H1 (cell line): ENCODE measurements at regions not wholly inside any gene's neighbourhood (a gene's known extent, or its start where the extent isn't known, plus 50 kb on each side); places are given as distances from the start of the nearest gene placed in this dataset.
"Not testable (repeated sequence)": the region's sequence is repeated elsewhere in the genome, so short reads cannot be mapped to it uniquely, and the experiment has no call there.

Experiments
- CTCF ChIA-PET: fragments of 300-600 bp; sonication (Branson Sonifier 250); formaldehyde crosslinking; loops from one replicate; lab custom pipeline; 2021; ENCODE audit not compliant: partially characterized antibody; lab: Charles Lee
- POLR2A ChIA-PET: fragments of 300-600 bp; sonication (Branson Sonifier 250); formaldehyde crosslinking; loops from one replicate; lab custom pipeline; 2021; ENCODE audit warnings: inconsistent platforms; ENCODE audit not compliant: partially characterized antibody; lab: Charles Lee
- DNase-seq, 2 experiments: peaks; one replicate each; pipeline versions ENCODE4 v3.0.0 to v3.0.0-alpha.2; 2010 to 2022; ENCODE audit warnings: low spot score in 2 of 2, low read depth in 1 of 2, mixed read lengths in 1 of 2
- FAIRE-seq: peaks from 2 replicates; lab custom pipeline; 2011; peaks lifted over from hg19 to GRCh38; lab: Jason Lieb, UNC
- H2AFZ ChIP-seq: 2 replicates; pipeline ENCODE4 v1.8.1; 2012; ENCODE audit warnings: low read length, inconsistent platforms
- H2AK5ac ChIP-seq: 2 replicates; pipeline ENCODE4 v1.6.1; 2013; ENCODE audit warnings: low read depth, low read length
- H2BK120ac ChIP-seq: replicated peaks from 2 replicates; pipeline ENCODE3; 2013; ENCODE audit warnings: low read depth, low read length, inconsistent platforms
- H2BK12ac ChIP-seq: 2 replicates; pipeline ENCODE4 v1.6.1; 2013; ENCODE audit warnings: low read depth, low read length
- H2BK15ac ChIP-seq: 2 replicates; pipeline ENCODE4 v1.6.1; 2013; ENCODE audit warnings: low read length
- H2BK20ac ChIP-seq: 2 replicates; pipeline ENCODE4 v1.6.1; 2013; ENCODE audit warnings: low read length
- H2BK5ac ChIP-seq: 2 replicates; pipeline ENCODE4 v1.6.1; 2013; ENCODE audit warnings: low read depth, low read length
- H3K14ac ChIP-seq: 2 replicates; pipeline ENCODE4 v1.6.1; 2013; ENCODE audit warnings: inconsistent platforms; ENCODE audit not compliant: insufficient read length
- H3K18ac ChIP-seq: 2 replicates; pipeline ENCODE4 v1.6.1; 2013; ENCODE audit warnings: low read length; ENCODE audit errors: extremely low read depth
- H3K23ac ChIP-seq: 2 replicates; pipeline ENCODE4 v1.6.1; 2013; ENCODE audit warnings: inconsistent platforms; ENCODE audit not compliant: insufficient read length
- H3K23me2 ChIP-seq: 2 replicates; pipeline ENCODE4 v1.6.1; 2013; ENCODE audit warnings: low read depth, low read length
- H3K27ac ChIP-seq: 2 replicates; pipeline ENCODE4 v1.6.1; 2011; ENCODE audit warnings: low read depth, low read length, inconsistent platforms
- H3K27me3 ChIP-seq, 4 experiments: replicated peaks in 1 of 4; 1 replicate in 1 of 4; 2 replicates in 3 of 4; pipeline versions ENCODE4 v1.6.1 to v1.8.1; 2011 to 2013; ENCODE audit warnings: low read length in 3 of 4, mild to moderate bottlenecking in 3 of 4, inconsistent platforms in 2 of 4, mixed read lengths in 2 of 4, moderate library complexity in 1 of 4; ENCODE audit not compliant: control insufficient read depth in 3 of 4, insufficient read depth in 3 of 4; ENCODE audit errors: extremely low read depth in 1 of 4
- H3K36me3 ChIP-seq, 4 experiments: 2 replicates each; pipeline versions ENCODE4 v1.6.1 to v1.8.1; 2011 to 2013; ENCODE audit warnings: mild to moderate bottlenecking in 4 of 4, low read length in 3 of 4, moderate library complexity in 2 of 4, control low read depth in 1 of 4, inconsistent platforms in 1 of 4; ENCODE audit not compliant: insufficient read depth in 4 of 4, control insufficient read depth in 2 of 4
- H3K4ac ChIP-seq: replicated peaks from 2 replicates; pipeline ENCODE3; 2013; ENCODE audit warnings: low read length, low read depth, mixed read lengths, inconsistent platforms; ENCODE audit not compliant: insufficient read length
- H3K4me1 ChIP-seq, 4 experiments: replicated peaks in 1 of 4; 1 replicate in 1 of 4; 2 replicates in 3 of 4; pipeline versions ENCODE4 v1.6.1 to v1.8.1; 2011 to 2013; ENCODE audit warnings: low read length in 3 of 4, inconsistent platforms in 2 of 4, mixed read lengths in 1 of 4; ENCODE audit not compliant: insufficient read depth in 4 of 4, control insufficient read depth in 3 of 4
- H3K4me2 ChIP-seq, 2 experiments: 2 replicates each; pipeline versions ENCODE4 v1.6.1 to v1.8.1; 2011 to 2013; ENCODE audit warnings: low read depth in 2 of 2, low read length in 2 of 2, control low read depth in 1 of 2, inconsistent platforms in 1 of 2, mild to moderate bottlenecking in 1 of 2; ENCODE audit not compliant: insufficient read depth in 1 of 2
- H3K4me3 ChIP-seq, 4 experiments: fragments of 200-600, 300-600 bp in 1 of 4; sonication (generic), shearing (Covaris generic), sonication (Bioruptor Twin) in 1 of 4; 2 replicates each; pipeline versions ENCODE4 v1.5.1 to v1.8.1; 2011 to 2016; ENCODE audit warnings: low read length in 4 of 4, low read depth in 3 of 4, control low read depth in 2 of 4, inconsistent platforms in 2 of 4, mild to moderate bottlenecking in 2 of 4, mixed read lengths in 1 of 4, moderate library complexity in 1 of 4; ENCODE audit not compliant: insufficient read depth in 2 of 4; ENCODE audit errors: extremely low read depth in 1 of 4
- H3K56ac ChIP-seq: replicated peaks from 2 replicates; pipeline ENCODE3; 2013; ENCODE audit warnings: low read depth, mild to moderate bottlenecking, mixed read lengths, low read length, inconsistent platforms; ENCODE audit not compliant: insufficient read length
- H3K79me1 ChIP-seq: 2 replicates; pipeline ENCODE4 v1.6.1; 2013; ENCODE audit warnings: low read depth, low read length, control low read depth
- H3K79me2 ChIP-seq, 2 experiments: 2 replicates each; pipeline versions ENCODE4 v1.6.1 to v1.8.1; 2012 to 2013; ENCODE audit warnings: low read length in 2 of 2, mild to moderate bottlenecking in 2 of 2, inconsistent platforms in 1 of 2; ENCODE audit not compliant: insufficient read depth in 2 of 2, control insufficient read depth in 1 of 2
- H3K9ac ChIP-seq, 4 experiments: replicated peaks in 1 of 4; 1 replicate in 1 of 4; 2 replicates in 3 of 4; pipeline versions ENCODE4 v1.6.1 to v1.8.1; 2011 to 2013; ENCODE audit warnings: low read depth in 3 of 4, low read length in 3 of 4, control low read depth in 2 of 4, mild to moderate bottlenecking in 2 of 4, moderate library complexity in 2 of 4, inconsistent platforms in 1 of 4; ENCODE audit errors: extremely low read depth in 1 of 4
- H3K9me3 ChIP-seq, 2 experiments: 2 replicates each; pipeline versions ENCODE4 v1.6.1 to v1.8.1; 2012 to 2013; ENCODE audit warnings: mild to moderate bottlenecking in 2 of 2, moderate library complexity in 2 of 2, control low read depth in 1 of 2, inconsistent platforms in 1 of 2, low read depth in 1 of 2, low read length in 1 of 2, mixed read lengths in 1 of 2; ENCODE audit not compliant: insufficient read depth in 2 of 2
- H4K20me1 ChIP-seq, 2 experiments: replicated peaks in 1 of 2; 2 replicates each; pipeline versions ENCODE3 to v1.8.1; 2011 to 2013; ENCODE audit warnings: inconsistent platforms in 2 of 2, low read length in 2 of 2, mild to moderate bottlenecking in 1 of 2; ENCODE audit not compliant: insufficient read depth in 2 of 2, control insufficient read depth in 1 of 2
- H4K5ac ChIP-seq: 2 replicates; pipeline ENCODE4 v1.6.1; 2013; ENCODE audit warnings: low read length, low read depth, mixed read lengths, inconsistent platforms; ENCODE audit not compliant: insufficient read length
- H4K8ac ChIP-seq: 2 replicates; pipeline ENCODE4 v1.8.0; 2013; ENCODE audit warnings: mild to moderate bottlenecking, moderate library complexity, low read length, inconsistent platforms; ENCODE audit not compliant: insufficient read depth; ENCODE audit errors: extremely low read depth
- H4K91ac ChIP-seq: replicated peaks from 2 replicates; pipeline ENCODE3; 2013; ENCODE audit warnings: low read length, mixed read lengths, inconsistent platforms; ENCODE audit not compliant: insufficient read length
- WGBS, 2 experiments: shearing (Covaris generic) in 1 of 2; methylation state at CpG; one replicate each; pipeline versions ENCODE4 v1.1.6 to v1.1.7; 2013 to 2015; ENCODE audit warnings: low lambda C conversion rate in 2 of 2, mixed read lengths in 2 of 2, inconsistent platforms in 1 of 2, low coverage in 1 of 2, missing lambda C conversion rate in 1 of 2; ENCODE audit not compliant: insufficient replicate concordance in 2 of 2, insufficient coverage in 1 of 2, insufficient read length in 1 of 2; ENCODE audit errors: extremely low coverage in 1 of 2, missing lambda C conversion rate in 1 of 2; 5-methylcytosine and 5-hydroxymethylcytosine counted together

DNA sequence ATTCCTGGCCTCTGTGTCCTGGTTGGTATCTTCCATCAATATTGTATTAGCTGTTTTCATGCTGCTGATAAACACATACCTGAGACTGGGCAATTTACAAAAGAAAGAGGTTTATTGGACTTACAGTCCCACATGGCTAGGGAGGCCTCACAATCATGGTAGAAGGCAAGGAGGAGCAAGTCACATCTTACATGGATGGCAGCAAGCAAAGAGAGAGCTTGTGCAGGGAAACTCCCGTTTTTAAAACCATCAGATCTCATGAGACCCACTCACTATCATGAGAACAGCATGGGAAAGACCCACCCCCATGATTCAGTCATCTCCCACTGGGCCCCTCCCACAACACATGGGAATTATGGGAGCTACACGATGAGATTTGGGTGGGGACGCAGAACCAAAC is 265.3 kb upstream of the IL12B start:
- H2AFZ ChIP-seq, H3K23me2 ChIP-seq, H2BK5ac ChIP-seq, H3K4ac ChIP-seq, H3K36me3 ChIP-seq, H4K5ac ChIP-seq, DNase-seq, H3K79me2 ChIP-seq, H2BK20ac ChIP-seq, H3K27ac ChIP-seq, POLR2A ChIA-PET, H3K27me3 ChIP-seq, H3K23ac ChIP-seq, H4K8ac ChIP-seq, H2BK15ac ChIP-seq, H3K9me3 ChIP-seq, H2AK5ac ChIP-seq, H4K20me1 ChIP-seq, H3K4me2 ChIP-seq, H3K18ac ChIP-seq, H3K56ac ChIP-seq, FAIRE-seq, H3K4me1 ChIP-seq, H3K4me3 ChIP-seq, H2BK12ac ChIP-seq, H3K9ac ChIP-seq, H2BK120ac ChIP-seq, H3K14ac ChIP-seq, H3K79me1 ChIP-seq, H4K91ac ChIP-seq: not testable (repeated sequence)
- CTCF ChIA-PET, result interaction anchor here (0.8 kb wide), 1 partner anchor 14 kb away, joined by 3 read pairs; no protein-coding TSS in a partner anchor
- WGBS, 2 experiments, result 100% methylated on average over 3 of the region's 3 CpGs; no CpG with 5 or more reads in 1 of the 2 experiments
